GM18909 (cell line): ENCODE measurements at regions not wholly inside any gene's neighbourhood (a gene's known extent, or its start where the extent isn't known, plus 50 kb on each side); places are given as distances from the start of the nearest gene placed in this dataset.

Experiments
- ATAC-seq: cut with Tn5 transposase; IDR thresholded peaks from one replicate; pipeline ENCODE4 v1.9.1; 2021; ENCODE audit warnings: mild to moderate bottlenecking; ENCODE audit not compliant: unreplicated experiment, poor library complexity

DNA sequence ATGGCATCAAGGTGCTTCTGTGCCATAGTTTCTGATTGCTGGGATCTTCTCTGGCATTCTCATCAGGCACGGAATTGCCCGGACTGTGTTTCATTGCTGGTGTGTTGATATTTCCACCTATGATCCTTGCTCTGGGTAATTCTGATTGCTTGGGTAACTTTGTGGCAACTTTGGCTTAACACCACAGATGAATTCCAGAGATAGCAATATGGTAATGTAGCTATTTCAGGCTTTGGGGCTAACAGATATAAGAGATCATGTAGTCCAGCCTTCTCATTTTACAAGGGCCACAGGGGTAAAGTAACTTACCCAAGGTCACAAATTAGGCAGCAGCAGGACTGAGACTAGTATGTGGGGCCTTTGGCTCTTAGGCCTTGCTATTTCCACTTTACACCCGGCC is 53.9 kb upstream of the PLPP4 start:
- no peak for ATAC-seq

DNA sequence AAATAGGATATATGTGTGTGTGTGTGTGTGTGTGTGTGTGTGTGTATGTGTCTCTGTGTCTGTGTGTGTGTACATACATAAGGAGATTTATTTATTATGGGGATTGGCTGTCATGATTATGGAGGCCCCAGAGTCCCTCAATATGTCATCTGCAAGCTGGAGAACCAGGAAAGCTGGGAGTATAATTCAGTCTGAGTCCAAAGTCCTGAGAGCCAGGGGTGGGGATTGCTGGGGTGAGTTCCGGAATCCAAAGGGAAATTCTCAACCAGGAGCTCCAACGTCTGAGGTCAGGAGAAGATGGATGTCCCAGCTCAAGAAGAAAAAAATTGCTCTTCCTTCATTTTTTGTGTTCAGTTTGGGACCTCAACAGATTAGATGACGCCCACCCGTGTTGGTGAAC is 50.7 kb upstream of the PLPP4 start:
- ATAC-seq = no peak
